ENCODE measurements at regions not wholly inside any gene's neighbourhood (a gene's known extent, or its start where the extent isn't known, plus 50 kb on each side); places are given as distances from the start of the nearest gene placed in this dataset.
"Not testable (repeated sequence)": the region's sequence is repeated elsewhere in the genome, so short reads cannot be mapped to it uniquely, and the experiment has no call there.

- FAIRE-seq = no peak
- DNase-seq (ENCODE audit: insufficient read length, low spot score) = no peak
Measured at GRCh38 chr7:146057958-146058357, 58.6 kb upstream of the CNTNAP2 start.

GRCh38 chr7:146054909-146055308 lies 61.7 kb upstream of the CNTNAP2 start:
- DNase-seq (ENCODE audit: insufficient read length, low spot score) (no peak), FAIRE-seq (no peak)

- FAIRE-seq (no peak), DNase-seq (ENCODE audit: insufficient read length, low spot score) (no peak)
Measured at GRCh38 chr7:146053492-146053891, 63.1 kb upstream of the CNTNAP2 start.

GRCh38 chr7:146043310-146043709 lies 73.3 kb upstream of the CNTNAP2 start:
- not testable (repeated sequence) for DNase-seq (ENCODE audit: insufficient read length, low spot score); FAIRE-seq

GRCh38 chr7:146028251-146028750 lies 88.3 kb upstream of the CNTNAP2 start:
- no peak for DNase-seq (ENCODE audit: insufficient read length, low spot score)
- FAIRE-seq = no peak

GRCh38 chr7:146027243-146027642 lies 89.4 kb upstream of the CNTNAP2 start:
- no peak for DNase-seq (ENCODE audit: insufficient read length, low spot score)
- FAIRE-seq = no peak

GRCh38 chr7:146022776-146023175 lies 93.8 kb upstream of the CNTNAP2 start:
- DNase-seq (ENCODE audit: insufficient read length, low spot score) (no peak), FAIRE-seq (no peak)

- DNase-seq (ENCODE audit: insufficient read length, low spot score); FAIRE-seq: not testable (repeated sequence)
Measured at GRCh38 chr7:146019041-146020004, 97.3 kb upstream of the CNTNAP2 start.

GRCh38 chr7:146017366-146017765 lies 99.2 kb upstream of the CNTNAP2 start:
- not testable (repeated sequence) for FAIRE-seq

GRCh38 chr7:146014154-146014553 lies 102.4 kb upstream of the CNTNAP2 start:
- not testable (repeated sequence) for DNase-seq (ENCODE audit: insufficient read length, low spot score); FAIRE-seq

More at GRCh38 chr7:146017366-146017765, 99.2 kb upstream of the CNTNAP2 start:
- DNase-seq (ENCODE audit: insufficient read length, low spot score) = not testable (repeated sequence)

- FAIRE-seq = no peak
- no peak for DNase-seq (ENCODE audit: insufficient read length, low spot score)
Measured at GRCh38 chr7:146008293-146008692, 108.3 kb upstream of the CNTNAP2 start.

GRCh38 chr7:146004805-146005204 lies 111.8 kb upstream of the CNTNAP2 start:
- FAIRE-seq (no peak), DNase-seq (ENCODE audit: insufficient read length, low spot score) (no peak)

- FAIRE-seq = no peak
- no peak for DNase-seq (ENCODE audit: insufficient read length, low spot score)
Measured at GRCh38 chr7:146002431-146003078, 114.0 kb upstream of the CNTNAP2 start.

GRCh38 chr7:146002008-146002407 lies 114.6 kb upstream of the CNTNAP2 start:
- DNase-seq (ENCODE audit: insufficient read length, low spot score) = no peak
- FAIRE-seq = no peak

- DNase-seq (ENCODE audit: insufficient read length, low spot score) (no peak), FAIRE-seq (no peak)
Measured at GRCh38 chr7:146000882-146001281, 115.7 kb upstream of the CNTNAP2 start.

- FAIRE-seq = no peak
- no peak for DNase-seq (ENCODE audit: insufficient read length, low spot score)
Measured at GRCh38 chr7:145989469-145989868, 127.1 kb upstream of the CNTNAP2 start.

GRCh38 chr7:145986248-145986874 lies 130.2 kb upstream of the CNTNAP2 start:
- DNase-seq (ENCODE audit: insufficient read length, low spot score) (no peak), FAIRE-seq (no peak)

GRCh38 chr7:145978769-145979168 lies 137.8 kb upstream of the CNTNAP2 start:
- no peak for FAIRE-seq

GRCh38 chr7:145959981-145960380 lies 156.6 kb upstream of the CNTNAP2 start:
- FAIRE-seq = no peak
- DNase-seq (ENCODE audit: insufficient read length, low spot score) = no peak

More at GRCh38 chr7:145978769-145979168, 137.8 kb upstream of the CNTNAP2 start:
- no peak for DNase-seq (ENCODE audit: insufficient read length, low spot score)

- no peak for DNase-seq (ENCODE audit: insufficient read length, low spot score)
- no peak for FAIRE-seq
Measured at GRCh38 chr7:145957160-145957890, 159.3 kb upstream of the CNTNAP2 start.

Data from GM19239 (cell line).